ENCODE measurements at regions not wholly inside any gene's neighbourhood (a gene's known extent, or its start where the extent isn't known, plus 50 kb on each side); places are given as distances from the start of the nearest gene placed in this dataset.
A peak's percentile ranks its signal among the peaks of the same experiment; 100 is the strongest.

- TF ChIP-seq CTCF (IDR thresholded peaks at IDR 0.05) = no peak
- DNase-seq = no peak
- H3K27me3 Mint-ChIP-seq (ENCODE audit: insufficient read depth) = no peaks in the 10 kb centered on the region; the same call in 1 of the 2 replicates
- H3K36me3 Mint-ChIP-seq (ENCODE audit: low read depth) = peaks cover 14% of the 10 kb centered on the region
- no peak overlapping the region for H3K27ac Mint-ChIP-seq
- H3K4me3 Mint-ChIP-seq = no peak overlapping the region
- H3K4me1 Mint-ChIP-seq (ENCODE audit: low read depth) = no peaks in the 10 kb centered on the region; the same call in 1 of the 2 replicates
- H3K9me3 Mint-ChIP-seq = peaks cover 70% of the 10 kb centered on the region
Measured at GRCh38 chr22:48431014-48431413, 1396.7 kb downstream of the BRD1 start.

GRCh38 chr22:48429446-48430020, 1398.1 kb downstream of the BRD1 start:
- Mint-ChIP-seq H3K27ac (no peak overlapping the region), H3K27me3 (ENCODE audit: insufficient read depth) (peaks cover 3% of the 10 kb centered on the region), H3K9me3 (peaks cover 72% of the 10 kb centered on the region), H3K4me3 (no peak overlapping the region), H3K36me3 (ENCODE audit: low read depth) (peaks cover 9% of the 10 kb centered on the region), H3K4me1 (ENCODE audit: low read depth) (no peaks in the 10 kb centered on the region; the same call in 1 of the 2 replicates)
- TF ChIP-seq CTCF (IDR thresholded peaks at IDR 0.05) = no peak
- no peak for DNase-seq

- Mint-ChIP-seq H3K27ac (no peak overlapping the region), H3K36me3 (ENCODE audit: low read depth) (peaks cover 6% of the 10 kb centered on the region), H3K4me1 (ENCODE audit: low read depth) (no peaks in the 10 kb centered on the region; the same call in 1 of the 2 replicates), H3K27me3 (ENCODE audit: insufficient read depth) (peaks cover 3% of the 10 kb centered on the region), H3K4me3 (no peak overlapping the region), H3K9me3 (peaks cover 73% of the 10 kb centered on the region)
- no peak for TF ChIP-seq CTCF (IDR thresholded peaks at IDR 0.05)
- peak; percentile 1 for DNase-seq
Measured at GRCh38 chr22:48428631-48429371, 1398.9 kb downstream of the BRD1 start.

- no peak overlapping the region for H3K4me3 Mint-ChIP-seq
- TF ChIP-seq CTCF (IDR thresholded peaks at IDR 0.05) = no peak
- peaks cover 3% of the 10 kb centered on the region; the same call in 1 of the 2 replicates for H3K27me3 Mint-ChIP-seq (ENCODE audit: insufficient read depth)
- H3K4me1 Mint-ChIP-seq (ENCODE audit: low read depth) = no peaks in the 10 kb centered on the region; the same call in 1 of the 2 replicates
- H3K36me3 Mint-ChIP-seq (ENCODE audit: low read depth) = peaks cover 5% of the 10 kb centered on the region
- no peak overlapping the region for H3K27ac Mint-ChIP-seq
- no peak for DNase-seq
- H3K9me3 Mint-ChIP-seq = peaks cover 67% of the 10 kb centered on the region
Measured at GRCh38 chr22:48427731-48428211, 1399.9 kb downstream of the BRD1 start.

- no peak overlapping the region for H3K27ac Mint-ChIP-seq
- H3K4me1 Mint-ChIP-seq (ENCODE audit: low read depth) = no peaks in the 10 kb centered on the region; the same call in 1 of the 2 replicates
- peaks cover 5% of the 10 kb centered on the region for H3K36me3 Mint-ChIP-seq (ENCODE audit: low read depth)
- H3K27me3 Mint-ChIP-seq (ENCODE audit: insufficient read depth) = peaks cover 3% of the 10 kb centered on the region; the same call in 1 of the 2 replicates
- DNase-seq = no peak
- no peak for TF ChIP-seq CTCF (IDR thresholded peaks at IDR 0.05)
- peaks cover 64% of the 10 kb centered on the region for H3K9me3 Mint-ChIP-seq
- H3K4me3 Mint-ChIP-seq = no peak overlapping the region
Measured at GRCh38 chr22:48426466-48427380, 1401.0 kb downstream of the BRD1 start.
